Ovary (tissue), 3 donors: ENCODE measurements at regions not wholly inside any gene's neighbourhood (a gene's known extent, or its start where the extent isn't known, plus 50 kb on each side); places are given as distances from the start of the nearest gene placed in this dataset.

Experiments used
- CTCF ChIP-seq, 3 donors: fragments of 450-650 bp in 2 of 3; fragments of 200-600 bp in 1 of 3; IDR thresholded peaks; one replicate each; pipeline versions ENCODE4 v1.5.1 to v1.8.0; 2016 to 2022; ENCODE audit warnings: antibody characterized with exemption in 3 of 3, mild to moderate bottlenecking in 1 of 3
- EP300 ChIP-seq: sonication (generic); formaldehyde crosslinking; IDR thresholded peaks from one replicate; pipeline ENCODE4 v1.6.1; 2017; ENCODE audit warnings: antibody characterized with exemption
- POLR2A ChIP-seq: fragments of 450-650 bp; IDR thresholded peaks from one replicate; pipeline ENCODE4 v1.6.1; 2017; ENCODE audit warnings: antibody characterized with exemption, mild to moderate bottlenecking, moderate library complexity
- donor health status: DM: no; HTN: no; CAD: no.

- TF ChIP-seq CTCF (IDR thresholded peaks at IDR 0.05) (no peak), POLR2A (no peak), EP300 (no peak)
Observed at GRCh38 chr12:23008623-23009022, 383.7 kb downstream of the ETNK1 start.
